ENCODE measurements at regions not wholly inside any gene's neighbourhood (a gene's known extent, or its start where the extent isn't known, plus 50 kb on each side); places are given as distances from the start of the nearest gene placed in this dataset.
A peak's percentile ranks its signal among the peaks of the same experiment; 100 is the strongest.
"Not testable (repeated sequence)": the region's sequence is repeated elsewhere in the genome, so short reads cannot be mapped to it uniquely, and the experiment has no call there.

DNA sequence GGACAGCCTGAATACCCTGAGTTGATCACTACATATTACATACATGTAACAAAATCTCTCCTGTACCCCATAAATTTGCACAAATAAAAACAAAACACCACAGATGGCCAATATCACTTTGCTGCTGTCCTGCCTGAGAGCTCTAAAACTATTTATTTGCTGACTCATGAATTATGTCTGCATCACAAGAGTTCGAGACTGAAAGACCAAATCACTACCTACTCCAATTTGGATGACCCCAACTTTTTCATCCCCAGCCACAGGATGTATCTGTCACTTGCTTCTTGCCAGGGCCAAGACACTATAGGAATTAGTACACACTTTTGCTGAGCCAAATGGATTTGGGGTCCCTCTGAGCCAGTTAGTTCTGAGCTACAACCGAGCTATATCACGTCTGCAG is 409.7 kb upstream of the NFE2L3 start:
- no peak for DNase-seq (ENCODE audit: low read depth, low spot score)
- TF ChIP-seq YY1 (IDR thresholded peaks at IDR 0.05; ENCODE audit: insufficient read depth, insufficient read length): no peak
- no peak for TF ChIP-seq SUZ12 (IDR thresholded peaks at IDR 0.05; ENCODE audit: extremely low read depth, insufficient read depth, insufficient read length)
- TF ChIP-seq ZNF274 (IDR thresholded peaks at IDR 0.05; ENCODE audit: low read depth, low read length): no peak

DNA sequence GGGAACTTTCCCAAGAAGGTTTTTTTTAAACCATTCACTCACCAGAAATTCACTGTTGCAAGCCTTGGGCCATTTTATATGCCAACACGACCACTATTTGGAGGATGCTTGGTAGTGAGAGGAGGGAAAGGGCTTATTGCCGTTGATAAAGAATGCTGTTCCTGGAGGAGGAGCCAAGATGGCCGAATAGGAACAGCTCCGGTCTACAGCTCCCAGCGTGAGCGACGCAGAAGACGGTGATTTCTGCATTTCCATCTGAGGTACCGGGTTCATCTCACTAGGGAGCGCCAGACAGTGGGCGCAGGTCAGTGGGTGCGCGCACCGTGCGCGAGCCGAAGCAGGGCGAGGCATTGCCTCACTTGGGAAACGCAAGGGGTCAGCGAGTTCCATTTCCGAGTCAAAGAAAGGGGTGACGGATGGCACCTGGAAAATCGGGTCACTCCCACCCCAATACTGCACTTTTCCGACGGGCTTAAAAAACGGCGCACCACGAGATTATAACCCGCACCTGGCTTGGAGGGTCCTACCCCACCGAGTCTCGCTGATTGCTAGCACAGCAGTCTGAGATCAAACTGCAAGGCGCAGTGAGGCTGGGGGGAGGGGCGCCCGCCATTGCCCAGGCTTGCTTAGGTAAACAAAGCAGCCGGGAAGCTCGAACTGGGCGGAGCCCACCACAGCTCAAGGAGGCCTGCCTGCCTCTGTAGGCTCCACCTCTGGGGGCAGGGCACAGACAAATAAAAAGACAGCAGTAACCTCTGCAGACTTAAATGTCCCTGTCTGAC is 408.1 kb upstream of the NFE2L3 start:
- not testable (repeated sequence) for DNase-seq (ENCODE audit: low read depth, low spot score); H3K4me1 ChIP-seq (ENCODE audit: insufficient read depth, insufficient read length); H3K4me3 ChIP-seq (ENCODE audit: insufficient read length, low read depth); H3K9me3 ChIP-seq (ENCODE audit: insufficient read depth, low read length); H3K27me3 ChIP-seq (ENCODE audit: insufficient read depth, insufficient read length); H3K36me3 ChIP-seq (ENCODE audit: insufficient read depth, insufficient read length, low read length); H3K9ac ChIP-seq (ENCODE audit: insufficient read length, low read depth)

More for the DNA sequence above, 409.7 kb upstream of the NFE2L3 start:
- H3K27me3 ChIP-seq (ENCODE audit: insufficient read depth, insufficient read length): no peaks in the 10 kb centered on the region
- no peaks in the 10 kb centered on the region for H3K36me3 ChIP-seq (ENCODE audit: insufficient read depth, insufficient read length, low read length)
- H3K4me3 ChIP-seq (ENCODE audit: insufficient read length, low read depth): no peak overlapping the region
- H3K4me1 ChIP-seq (ENCODE audit: insufficient read depth, insufficient read length): no peaks in the 10 kb centered on the region
- no peak overlapping the region for H3K9ac ChIP-seq (ENCODE audit: insufficient read length, low read depth)
- no peaks in the 10 kb centered on the region for H3K9me3 ChIP-seq (ENCODE audit: insufficient read depth, low read length)

DNA sequence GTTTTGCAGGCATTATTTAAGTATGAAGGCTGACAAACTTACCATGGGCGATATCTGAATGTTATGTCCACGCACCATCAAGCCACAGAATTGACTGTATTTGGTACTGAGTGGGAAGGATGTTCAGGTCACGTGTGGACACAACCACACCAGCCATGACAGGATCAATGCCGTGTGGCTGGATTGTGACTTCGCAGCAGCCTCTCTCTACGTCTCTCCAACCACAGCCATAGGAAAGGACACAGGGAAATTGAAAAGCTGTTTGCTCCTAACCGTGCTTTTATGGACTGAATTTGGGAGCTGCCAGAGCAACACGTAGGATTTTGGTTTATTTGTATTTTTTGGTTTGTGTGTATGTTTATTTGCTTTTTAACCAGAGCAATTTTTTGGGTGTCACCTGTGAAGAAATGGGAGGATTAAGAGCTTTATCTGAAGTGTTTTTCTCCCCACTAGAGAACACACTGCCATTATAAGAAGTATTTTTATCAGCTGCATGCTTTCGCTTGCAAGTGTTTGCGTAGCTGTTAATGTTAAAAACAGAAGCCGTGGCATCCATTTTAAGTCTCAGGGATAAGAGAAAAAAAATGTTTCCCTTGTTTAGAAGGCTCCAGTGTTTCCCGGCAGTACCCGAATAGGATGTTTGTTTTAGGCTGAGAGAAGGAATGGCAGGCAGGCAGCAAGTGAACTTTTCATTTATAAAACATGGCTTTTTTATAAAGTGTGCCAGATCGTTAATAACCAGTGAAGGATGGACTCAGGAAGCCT is 401.1 kb upstream of the NFE2L3 start:
- Histone ChIP-seq H3K36me3 (ENCODE audit: insufficient read depth, insufficient read length, low read length) (no peaks in the 10 kb centered on the region), H3K9ac (ENCODE audit: insufficient read length, low read depth) (no peak overlapping the region), H3K4me1 (ENCODE audit: insufficient read depth, insufficient read length) (peaks cover 6% of the 10 kb centered on the region), H3K27me3 (ENCODE audit: insufficient read depth, insufficient read length) (no peaks in the 10 kb centered on the region), H3K4me3 (ENCODE audit: insufficient read length, low read depth) (no peak overlapping the region), H3K9me3 (ENCODE audit: insufficient read depth, low read length) (no peaks in the 10 kb centered on the region)
- TF ChIP-seq YY1 (IDR thresholded peaks at IDR 0.05; ENCODE audit: insufficient read depth, insufficient read length): no peak
- no peak for TF ChIP-seq SUZ12 (IDR thresholded peaks at IDR 0.05; ENCODE audit: extremely low read depth, insufficient read depth, insufficient read length)
- TF ChIP-seq ZNF274 (IDR thresholded peaks at IDR 0.05; ENCODE audit: low read depth, low read length): no peak
- DNase-seq (ENCODE audit: low read depth, low spot score): no peak

- TF ChIP-seq YY1 (IDR thresholded peaks at IDR 0.05; ENCODE audit: insufficient read depth, insufficient read length) (no peak), ZNF274 (IDR thresholded peaks at IDR 0.05; ENCODE audit: low read depth, low read length) (no peak), SUZ12 (IDR thresholded peaks at IDR 0.05; ENCODE audit: extremely low read depth, insufficient read depth, insufficient read length) (no peak)
- H3K27me3 ChIP-seq (ENCODE audit: insufficient read depth, insufficient read length): no peaks in the 10 kb centered on the region
- no peak overlapping the region for H3K9ac ChIP-seq (ENCODE audit: insufficient read length, low read depth)
- H3K4me3 ChIP-seq (ENCODE audit: insufficient read length, low read depth): no peak overlapping the region
- H3K36me3 ChIP-seq (ENCODE audit: insufficient read depth, insufficient read length, low read length): no peaks in the 10 kb centered on the region
- no peaks in the 10 kb centered on the region for H3K9me3 ChIP-seq (ENCODE audit: insufficient read depth, low read length)
- no peak for DNase-seq (ENCODE audit: low read depth, low spot score)
- H3K4me1 ChIP-seq (ENCODE audit: insufficient read depth, insufficient read length): peaks cover 6% of the 10 kb centered on the region
These were observed 399.8 kb upstream of the NFE2L3 start for GRCh38 chr7:25752154-25752553.

GRCh38 chr7:25752967-25753791 is 398.8 kb upstream of the NFE2L3 start:
- Histone ChIP-seq H3K9me3 (ENCODE audit: insufficient read depth, low read length) (no peaks in the 10 kb centered on the region), H3K9ac (ENCODE audit: insufficient read length, low read depth) (no peak overlapping the region), H3K27me3 (ENCODE audit: insufficient read depth, insufficient read length) (no peaks in the 10 kb centered on the region), H3K4me1 (ENCODE audit: insufficient read depth, insufficient read length) (peaks cover 6% of the 10 kb centered on the region), H3K4me3 (ENCODE audit: insufficient read length, low read depth) (no peak overlapping the region), H3K36me3 (ENCODE audit: insufficient read depth, insufficient read length, low read length) (no peaks in the 10 kb centered on the region)
- peak; percentile 77 for DNase-seq (ENCODE audit: low read depth, low spot score)
- no peak for TF ChIP-seq ZNF274 (IDR thresholded peaks at IDR 0.05; ENCODE audit: low read depth, low read length)
- TF ChIP-seq SUZ12 (IDR thresholded peaks at IDR 0.05; ENCODE audit: extremely low read depth, insufficient read depth, insufficient read length): no peak
- TF ChIP-seq YY1 (IDR thresholded peaks at IDR 0.05; ENCODE audit: insufficient read depth, insufficient read length): no peak

DNA sequence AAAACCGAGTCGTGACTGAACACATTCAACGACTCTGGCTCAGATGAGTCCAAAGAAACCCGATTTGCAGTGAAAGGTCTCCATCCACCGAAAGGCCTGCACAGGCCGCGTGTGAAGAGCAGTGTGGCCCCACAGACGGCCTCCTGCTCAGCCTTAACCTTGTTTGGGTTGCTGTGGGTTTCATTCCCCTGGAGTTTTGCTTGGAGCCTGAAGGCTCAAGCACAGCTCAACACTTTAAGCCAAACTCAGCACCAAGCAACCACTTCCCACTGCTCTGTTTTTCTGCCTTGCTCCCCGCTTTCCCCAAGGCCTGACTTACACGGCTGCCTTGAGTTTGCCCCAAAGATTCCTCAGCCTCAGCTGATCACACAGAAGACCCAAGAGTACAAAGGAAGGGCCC is 398.2 kb upstream of the NFE2L3 start:
- H3K9ac ChIP-seq (ENCODE audit: insufficient read length, low read depth): no peak overlapping the region
- H3K36me3 ChIP-seq (ENCODE audit: insufficient read depth, insufficient read length, low read length): no peaks in the 10 kb centered on the region
- H3K9me3 ChIP-seq (ENCODE audit: insufficient read depth, low read length): no peaks in the 10 kb centered on the region
- H3K27me3 ChIP-seq (ENCODE audit: insufficient read depth, insufficient read length): no peaks in the 10 kb centered on the region
- no peak overlapping the region for H3K4me3 ChIP-seq (ENCODE audit: insufficient read length, low read depth)
- peaks cover 6% of the 10 kb centered on the region for H3K4me1 ChIP-seq (ENCODE audit: insufficient read depth, insufficient read length)
- DNase-seq (ENCODE audit: low read depth, low spot score): no peak
- TF ChIP-seq SUZ12 (IDR thresholded peaks at IDR 0.05; ENCODE audit: extremely low read depth, insufficient read depth, insufficient read length) (no peak), ZNF274 (IDR thresholded peaks at IDR 0.05; ENCODE audit: low read depth, low read length) (no peak), YY1 (IDR thresholded peaks at IDR 0.05; ENCODE audit: insufficient read depth, insufficient read length) (no peak)

DNA sequence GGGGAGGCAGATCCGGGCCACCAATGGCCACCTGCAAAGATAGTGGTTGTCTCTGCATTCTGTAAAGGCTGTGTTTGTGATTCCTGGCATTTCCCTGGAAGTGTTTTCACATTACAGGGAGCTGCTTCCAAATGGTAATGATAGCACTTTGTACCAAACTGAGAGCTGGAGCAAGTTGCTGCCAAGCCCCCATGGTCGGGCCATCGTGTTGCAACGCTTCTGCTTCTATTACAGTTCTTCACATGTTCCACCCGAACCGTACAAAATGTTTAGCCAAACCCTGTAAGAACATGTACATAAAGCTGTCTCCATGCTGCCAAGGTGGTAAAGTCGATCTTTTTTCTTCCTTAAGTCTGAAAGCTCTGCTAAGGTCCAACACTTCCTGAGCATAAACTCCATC is 397.7 kb upstream of the NFE2L3 start:
- TF ChIP-seq SUZ12 (IDR thresholded peaks at IDR 0.05; ENCODE audit: extremely low read depth, insufficient read depth, insufficient read length) (no peak), ZNF274 (IDR thresholded peaks at IDR 0.05; ENCODE audit: low read depth, low read length) (no peak), YY1 (IDR thresholded peaks at IDR 0.05; ENCODE audit: insufficient read depth, insufficient read length) (no peak)
- no peaks in the 10 kb centered on the region for H3K36me3 ChIP-seq (ENCODE audit: insufficient read depth, insufficient read length, low read length)
- H3K27me3 ChIP-seq (ENCODE audit: insufficient read depth, insufficient read length): no peaks in the 10 kb centered on the region
- H3K9ac ChIP-seq (ENCODE audit: insufficient read length, low read depth): no peak overlapping the region
- DNase-seq (ENCODE audit: low read depth, low spot score): no peak
- no peaks in the 10 kb centered on the region for H3K9me3 ChIP-seq (ENCODE audit: insufficient read depth, low read length)
- peaks cover 6% of the 10 kb centered on the region for H3K4me1 ChIP-seq (ENCODE audit: insufficient read depth, insufficient read length)
- no peak overlapping the region for H3K4me3 ChIP-seq (ENCODE audit: insufficient read length, low read depth)

All from NT2/D1 (cell line).